COLO829 (cell line): ENCODE measurements at regions not wholly inside any gene's neighbourhood (a gene's known extent, or its start where the extent isn't known, plus 50 kb on each side); places are given as distances from the start of the nearest gene placed in this dataset.

ENCODE experiments used
- DNase-seq: peaks from one replicate; pipeline ENCODE4 v3.0.0; 2012; ENCODE audit warnings: low spot score

- no peak for DNase-seq
Measured at GRCh38 chr13:55467476-55467875, 1673.2 kb upstream of the PRR20A start.

GRCh38 chr13:55483626-55484158 is 1657.0 kb upstream of the PRR20A start:
- no peak for DNase-seq

- no peak for DNase-seq
Measured at GRCh38 chr13:55493297-55493696, 1647.4 kb upstream of the PRR20A start.

GRCh38 chr13:55497486-55497885 is 1643.2 kb upstream of the PRR20A start:
- no peak for DNase-seq

GRCh38 chr13:55500694-55501093 is 1640.0 kb upstream of the PRR20A start:
- DNase-seq: no peak

- no peak for DNase-seq
Measured at GRCh38 chr13:55516610-55517009, 1624.1 kb upstream of the PRR20A start.

- DNase-seq: no peak
Measured at GRCh38 chr13:55517312-55517711, 1623.4 kb upstream of the PRR20A start.

- no peak for DNase-seq
Measured at GRCh38 chr13:55528434-55528833, 1612.3 kb upstream of the PRR20A start.

- DNase-seq: no peak
Measured at GRCh38 chr13:55534306-55534705, 1606.4 kb upstream of the PRR20A start.

GRCh38 chr13:55538424-55538823 is 1602.3 kb upstream of the PRR20A start:
- no peak for DNase-seq

GRCh38 chr13:55543053-55543452 is 1597.7 kb upstream of the PRR20A start:
- no peak for DNase-seq

GRCh38 chr13:55550624-55551023 is 1590.1 kb upstream of the PRR20A start:
- no peak for DNase-seq

GRCh38 chr13:55553701-55554100 is 1587.0 kb upstream of the PRR20A start:
- DNase-seq: no peak

- no peak for DNase-seq
Measured at GRCh38 chr13:55554741-55555140, 1586.0 kb upstream of the PRR20A start.

- no peak for DNase-seq
Measured at GRCh38 chr13:55560331-55560730, 1580.4 kb upstream of the PRR20A start.

- DNase-seq: no peak
Measured at GRCh38 chr13:55563267-55563666, 1577.5 kb upstream of the PRR20A start.

GRCh38 chr13:55566334-55566733 is 1574.4 kb upstream of the PRR20A start:
- DNase-seq: no peak

- DNase-seq: no peak
Measured at GRCh38 chr13:55566779-55567178, 1573.9 kb upstream of the PRR20A start.

GRCh38 chr13:55567721-55568625 is 1572.7 kb upstream of the PRR20A start:
- DNase-seq: no peak

GRCh38 chr13:55569082-55569481 is 1571.6 kb upstream of the PRR20A start:
- DNase-seq: no peak

GRCh38 chr13:55569514-55569913 is 1571.2 kb upstream of the PRR20A start:
- no peak for DNase-seq

- no peak for DNase-seq
Measured at GRCh38 chr13:55570371-55570770, 1570.3 kb upstream of the PRR20A start.

- no peak for DNase-seq
Measured at GRCh38 chr13:55571237-55571867, 1569.4 kb upstream of the PRR20A start.
